ENCODE measurements at regions not wholly inside any gene's neighbourhood (a gene's known extent, or its start where the extent isn't known, plus 50 kb on each side); places are given as distances from the start of the nearest gene placed in this dataset.

DNA sequence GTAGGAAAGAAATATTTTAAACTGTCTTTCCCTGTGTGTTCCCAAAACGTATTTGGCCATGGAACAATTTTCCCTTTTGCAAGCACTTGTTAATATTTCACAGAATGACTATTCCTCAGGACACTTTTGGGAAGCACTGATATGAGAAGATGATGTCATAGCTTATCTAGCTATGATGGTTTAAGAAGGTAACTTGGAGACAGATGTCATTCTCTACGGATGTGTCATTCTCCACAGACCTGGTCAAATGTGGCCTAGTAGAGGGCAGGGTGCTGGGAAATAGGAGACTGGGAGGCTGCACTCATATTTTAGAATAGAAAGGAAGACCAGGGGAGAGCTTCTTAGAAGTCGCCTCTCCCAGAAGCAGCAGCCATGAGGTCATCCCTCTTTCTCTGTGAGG, 220.7 kb upstream of the GLI3 start:
- no peaks in the 10 kb centered on the region for H4K20me1 ChIP-seq (ENCODE audit: control insufficient read depth, insufficient read depth, insufficient read length)
- H3K4me2 ChIP-seq (ENCODE audit: insufficient read depth, insufficient read length, low read length) = no peak overlapping the region
- no peak overlapping the region for H3K18ac ChIP-seq (ENCODE audit: insufficient read length, low read depth, low read length)
- no peak for TF ChIP-seq CTCF (conservative IDR thresholded peaks at IDR 0.05)
- H2BK15ac ChIP-seq (ENCODE audit: low read depth, low read length) = no peak overlapping the region
- no peak overlapping the region for H4K5ac ChIP-seq (ENCODE audit: insufficient read length, low read depth, low read length)
- no CpG with 5 or more reads among the region's 3 CpGs for WGBS (ENCODE audit: extremely low coverage, insufficient read length, low lambda C conversion rate)
- no peak overlapping the region for H3K56ac ChIP-seq (ENCODE audit: insufficient read length, low read depth, low read length)
- no peak overlapping the region for H4K91ac ChIP-seq (ENCODE audit: insufficient read length, low read depth, low read length)
- H3K79me2 ChIP-seq (ENCODE audit: insufficient read depth, low read length) = no peaks in the 10 kb centered on the region
- H2AFZ ChIP-seq (ENCODE audit: low read length) = no peak overlapping the region
- H3K79me1 ChIP-seq (ENCODE audit: insufficient read depth, low read depth, low read length, poor library complexity, severe bottlenecking) = no peaks in the 10 kb centered on the region
- no peak overlapping the region for H2BK20ac ChIP-seq (ENCODE audit: low read depth, low read length, poor library complexity, severe bottlenecking)
- H3K27me3 ChIP-seq (ENCODE audit: insufficient read depth, low read length) = no peaks in the 10 kb centered on the region
- Mint-ChIP-seq H3K36me3 (ENCODE audit: insufficient read depth in 1 of 3, low read depth in 3 of 3) (no peaks in the 10 kb centered on the region), H3K27me3 (ENCODE audit: low read depth) (peaks cover 5% of the 10 kb centered on the region), H3K4me1 (no peaks in the 10 kb centered on the region), H3K4me3 (no peak overlapping the region), H3K9me3 (no peaks in the 10 kb centered on the region; a peak in 2 of 5 replicates), H3K27ac (no peak overlapping the region)
- no peak overlapping the region for H3K23ac ChIP-seq (ENCODE audit: insufficient read length, low read depth, low read length)
- H2AK5ac ChIP-seq (ENCODE audit: insufficient read length, low read length) = no peak overlapping the region
- no peak overlapping the region for H2BK120ac ChIP-seq (ENCODE audit: low read depth, low read length, poor library complexity, severe bottlenecking)
- no peaks in the 10 kb centered on the region for H3K4me1 ChIP-seq (ENCODE audit: insufficient read depth, low read length)
- no peak overlapping the region for H3K14ac ChIP-seq (ENCODE audit: insufficient read depth, low read length)
- H3K4ac ChIP-seq (ENCODE audit: low read depth, low read length) = no peak overlapping the region
- H2BK12ac ChIP-seq (ENCODE audit: insufficient read length, low read depth, low read length) = no peak overlapping the region
- H4K8ac ChIP-seq (replicated peaks; ENCODE audit: insufficient read length, low read depth, low read length) = no peak overlapping the region
- no peak overlapping the region for H3K27ac ChIP-seq (ENCODE audit: insufficient read length, low read depth, low read length)
- no peak overlapping the region for H2BK5ac ChIP-seq (ENCODE audit: insufficient read length, low read length)
- H3K9ac ChIP-seq (ENCODE audit: extremely low read depth, insufficient read length, low read length) = no peak overlapping the region
- H3K23me2 ChIP-seq (ENCODE audit: insufficient read length, low read depth, low read length, poor library complexity, severe bottlenecking) = no peaks in the 10 kb centered on the region
- H3K9me3 ChIP-seq (ENCODE audit: control insufficient read depth, low read depth, low read length) = no peaks in the 10 kb centered on the region
- no peak for DNase-seq
- no peak overlapping the region for H3T11ph ChIP-seq (ENCODE audit: low read length)
